K562 (cell line): ENCODE measurements at regions not wholly inside any gene's neighbourhood (a gene's known extent, or its start where the extent isn't known, plus 50 kb on each side); places are given as distances from the start of the nearest gene placed in this dataset.

Experiments used
- ATAC-seq: fragments of 200-7000 bp; cut with Tn5 transposase; 3 replicates; pipeline ENCODE4 v1.9.1; 2020; ENCODE audit warnings: moderate library complexity
- BruUV-seq: library from RNA; stranded (reverse); fragments of 400-500 nt; replicated peaks from 2 replicates; lab custom pipeline; 2021; lab: Mats Ljungman, UMichigan
- CTCF ChIA-PET: fragments of 300-600 bp; formaldehyde crosslinking; extraction: SDS; loops from one replicate; lab custom pipeline; 2021; ENCODE audit warnings: low intra/inter-chr PET ratio; lab: Yijun Ruan, JAX
- POLR2A ChIA-PET: fragments of 300-600, 350-650 bp; sonication (Branson Sonifier 250); formaldehyde crosslinking; extraction: SDS; loops from one replicate; lab custom pipeline; 2021; ENCODE audit warnings: antibody characterized with exemption, inconsistent platforms; lab: Yijun Ruan, JAX
- DNase-seq, 4 experiments: peaks; one replicate each; pipeline versions ENCODE4 v3.0.0 to v3.0.0-alpha.2; 2011 to 2018; ENCODE audit warnings: low spot score in 3 of 4, mixed read lengths in 3 of 4; ENCODE audit errors: extremely low read depth in 1 of 4
- FAIRE-seq: peaks from 2 replicates; lab custom pipeline; 2011; peaks lifted over from hg19 to GRCh38; lab: Jason Lieb, UNC
- H2AFZ ChIP-seq: 2 replicates; pipeline ENCODE4 v1.6.0; 2011; ENCODE audit warnings: low read depth, low read length, control low read depth, inconsistent platforms
- H3K27ac ChIP-seq: fragments of 200-600 bp; 3 replicates; pipeline ENCODE4 v1.8.0; 2011; ENCODE audit warnings: low read depth, mild to moderate bottlenecking, control low read depth, inconsistent platforms, low read length, moderate library complexity, mixed read lengths; ENCODE audit errors: extremely low read depth
- H3K27me3 ChIP-seq, 2 experiments: fragments of 300-600 bp in 1 of 2; 2 replicates in 1 of 2; 3 replicates in 1 of 2; pipeline versions ENCODE4 v1.6.0 to v1.8.0; 2011; ENCODE audit warnings: inconsistent platforms in 2 of 2, low read length in 2 of 2, mild to moderate bottlenecking in 1 of 2, mixed read lengths in 1 of 2, moderate library complexity in 1 of 2; ENCODE audit not compliant: control insufficient read depth in 2 of 2, insufficient read depth in 2 of 2
- H3K36me3 ChIP-seq: fragments of 300-600 bp; 3 replicates; pipeline ENCODE4 v1.8.0; 2011; ENCODE audit warnings: mild to moderate bottlenecking, low read length, inconsistent platforms; ENCODE audit not compliant: control insufficient read depth, insufficient read depth
- H3K4me1 ChIP-seq, 2 experiments: fragments of 200-600 bp in 1 of 2; replicated peaks in 1 of 2; 2 replicates in 1 of 2; 3 replicates in 1 of 2; pipeline versions ENCODE4 v1.5.1 to v1.8.0; 2011; ENCODE audit warnings: inconsistent platforms in 2 of 2, low read length in 2 of 2, mild to moderate bottlenecking in 1 of 2, mixed read lengths in 1 of 2, moderate library complexity in 1 of 2; ENCODE audit not compliant: control insufficient read depth in 2 of 2, insufficient read depth in 2 of 2
- H3K4me2 ChIP-seq: 2 replicates; pipeline ENCODE4 v1.6.1; 2011; ENCODE audit warnings: low read length, control low read depth, inconsistent platforms, mixed read lengths; ENCODE audit not compliant: insufficient read depth
- H3K4me3 ChIP-seq: fragments of 200-600 bp; sonication (generic), shearing (Covaris generic); 2 replicates; pipeline ENCODE4 v1.5.1; 2016; ENCODE audit warnings: control low read depth, inconsistent platforms
- H3K79me2 ChIP-seq: fragments of 200-600 bp; 3 replicates; pipeline ENCODE4 v1.8.0; 2011; ENCODE audit warnings: low read length, inconsistent platforms; ENCODE audit not compliant: control insufficient read depth, insufficient read depth
- H3K9ac ChIP-seq, 2 experiments: 2 replicates each; pipeline versions ENCODE4 v1.6.0 to v1.6.1; 2011; ENCODE audit warnings: low read depth in 2 of 2, low read length in 2 of 2, control low read depth in 1 of 2, inconsistent platforms in 1 of 2, mild to moderate bottlenecking in 1 of 2, mixed read lengths in 1 of 2; ENCODE audit not compliant: insufficient read depth in 1 of 2
- H3K9me1 ChIP-seq: one replicate; pipeline ENCODE4 v1.6.0; 2011; ENCODE audit warnings: inconsistent platforms, mild to moderate bottlenecking, low read length, moderate library complexity; ENCODE audit not compliant: control insufficient read depth, insufficient read depth
- H3K9me3 ChIP-seq: replicated peaks from 2 replicates; pipeline ENCODE4 v1.5.1; 2011; ENCODE audit warnings: low read depth, low read length, inconsistent platforms; ENCODE audit not compliant: control insufficient read depth, insufficient read depth
- H4K20me1 ChIP-seq: replicated peaks from 2 replicates; pipeline ENCODE4 v1.6.1; 2011; ENCODE audit warnings: low read length, inconsistent platforms, mixed read lengths; ENCODE audit not compliant: control insufficient read depth, insufficient read depth
- ARID3B ChIP-seq: fragments of 250-450 bp; sonication (Bioruptor Pico); IDR thresholded peaks from 2 replicates; pipeline ENCODE4 v1.4.0; 2020; ENCODE audit warnings: borderline replicate concordance
- POLR3G ChIP-seq: IDR thresholded peaks from 2 replicates; pipeline ENCODE4 v1.6.1; 2011; ENCODE audit not compliant: insufficient read length, insufficient replicate concordance; ENCODE audit errors: extremely low read depth
- ZBTB34 ChIP-seq: fragments of 250-450 bp; sonication (Bioruptor Pico); IDR thresholded peaks from 2 replicates; pipeline ENCODE4 v1.8.0; 2021; ENCODE audit warnings: mild to moderate bottlenecking, moderate library complexity
- WGBS: fragments of 100-300 bp; shearing (Covaris generic); methylation state at CpG from one replicate; pipeline ENCODE4 v1.1.6; 2016; ENCODE audit warnings: low coverage, mixed read lengths; ENCODE audit not compliant: insufficient coverage; ENCODE audit errors: missing lambda C conversion rate; 5-methylcytosine and 5-hydroxymethylcytosine counted together
- in situ Hi-C: fragments of 300-500 bp; cut with MboI; formaldehyde crosslinking; loops from 4 replicates; pipeline ENCODE4 v1.15.0; 2018; ENCODE audit warnings: inconsistent platforms, mixed read lengths
- intact Hi-C: fragments of 100-400 bp; cut with micrococcal nuclease; formaldehyde crosslinking; loops from 2 replicates; pipeline ENCODE4 v1.14.2; 2022

- Histone ChIP-seq H3K36me3 (no peaks in the 10 kb centered on the region), H3K27ac (no peak overlapping the region), H4K20me1 (no peaks in the 10 kb centered on the region), H3K4me1 (peaks cover 0 to 16% of the 10 kb centered on the region in 2 experiments; a peak in 4 of 5 replicates), H3K9me3 (no peaks in the 10 kb centered on the region), H2AFZ (no peak overlapping the region), H3K79me2 (no peaks in the 10 kb centered on the region), H3K9me1 (no peaks in the 10 kb centered on the region), H3K27me3 (peaks cover 0 to 8% of the 10 kb centered on the region in 2 experiments; a peak in 1 of 5 replicates), H3K9ac (no peak overlapping the region), H3K4me3 (no peak overlapping the region), H3K4me2 (no peak overlapping the region)
- 13% methylated on average over 2 of the region's 2 CpGs for WGBS
- no peak for FAIRE-seq
- CTCF ChIA-PET = interaction anchor here (0.6 kb wide), 1 partner anchor 224 kb away, joined by 6 read pairs; no protein-coding TSS in a partner anchor
- in situ Hi-C loops = no loop called here
- no peak for ATAC-seq
- TF ChIP-seq ZBTB34 (CRISPR knock-in tag) (no peak), ARID3B (CRISPR knock-in tag) (no peak), POLR3G (no peak)
- no peak for DNase-seq
- BruUV-seq = no TSS peak
- intact Hi-C loops = no loop called here
- POLR2A ChIA-PET = interaction anchor here (0.6 to 1.5 kb wide), 4 partner anchors 10 to 78 kb away, joined by 3 read pairs; a partner anchor contains a TSS
Observed at GRCh38 chr1:112797224-112797623, 82.1 kb upstream of the PPM1J start.
